ENCODE measurements at regions not wholly inside any gene's neighbourhood (a gene's known extent, or its start where the extent isn't known, plus 50 kb on each side); places are given as distances from the start of the nearest gene placed in this dataset.

DNA sequence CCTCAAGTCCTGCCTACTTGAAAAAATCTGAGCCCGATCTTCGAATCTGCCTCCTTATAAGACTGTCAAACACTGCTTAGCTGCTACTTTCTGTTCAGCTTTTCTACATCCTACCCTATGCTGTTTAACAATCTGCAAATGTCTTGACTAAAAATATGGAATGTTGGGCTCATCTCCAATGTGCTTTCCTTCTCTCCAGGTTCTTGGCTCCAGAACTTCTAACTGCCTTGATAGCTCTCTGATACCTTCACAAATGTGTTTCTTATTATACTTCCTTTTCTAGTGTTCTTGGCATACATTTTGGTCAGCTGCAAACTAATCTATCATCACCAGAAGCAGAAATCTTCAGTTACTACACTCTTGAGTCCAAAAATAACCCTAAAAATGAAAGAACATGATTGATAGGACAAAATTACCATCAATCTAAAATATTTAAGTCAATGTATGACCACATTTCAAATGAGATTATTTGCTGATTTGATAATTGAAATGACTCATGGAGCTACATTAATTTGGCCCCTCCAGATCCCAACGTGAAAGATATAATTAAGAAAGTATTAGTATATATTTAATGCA lies 372.3 kb upstream of the MON1B start:
- DNase-seq: no peak

DNA sequence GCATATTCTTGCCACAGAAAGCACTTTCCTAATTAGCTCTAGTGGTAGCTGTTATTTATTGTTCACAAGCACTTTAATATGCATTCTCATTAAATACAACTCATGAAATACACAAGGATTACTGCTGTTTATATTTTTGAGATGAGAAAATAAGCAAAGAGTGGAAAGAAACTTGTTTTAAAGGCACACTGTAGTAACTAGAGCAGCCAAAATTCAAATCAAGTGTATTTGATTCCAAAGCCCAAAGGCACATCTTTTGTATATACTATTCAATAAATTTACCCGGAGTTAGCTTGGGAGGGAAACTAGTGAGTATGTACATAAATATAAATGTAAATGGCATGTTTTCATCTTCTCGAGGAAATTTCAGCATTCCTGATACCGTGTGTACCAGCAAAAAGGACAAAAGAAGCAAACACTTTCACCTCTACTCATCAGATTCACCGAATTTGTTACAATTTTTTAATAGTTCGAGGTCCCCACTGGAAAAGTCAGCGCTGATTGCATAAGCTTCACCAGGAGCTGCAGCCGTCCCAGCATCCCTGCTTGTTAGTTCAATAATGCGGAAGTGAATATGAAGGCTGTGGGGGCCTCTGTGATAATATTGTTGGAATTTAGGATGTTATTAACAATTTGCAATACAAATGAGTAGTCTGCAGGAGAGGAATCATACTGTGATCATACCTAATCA lies 371.6 kb upstream of the MON1B start:
- no peak for DNase-seq

DNA sequence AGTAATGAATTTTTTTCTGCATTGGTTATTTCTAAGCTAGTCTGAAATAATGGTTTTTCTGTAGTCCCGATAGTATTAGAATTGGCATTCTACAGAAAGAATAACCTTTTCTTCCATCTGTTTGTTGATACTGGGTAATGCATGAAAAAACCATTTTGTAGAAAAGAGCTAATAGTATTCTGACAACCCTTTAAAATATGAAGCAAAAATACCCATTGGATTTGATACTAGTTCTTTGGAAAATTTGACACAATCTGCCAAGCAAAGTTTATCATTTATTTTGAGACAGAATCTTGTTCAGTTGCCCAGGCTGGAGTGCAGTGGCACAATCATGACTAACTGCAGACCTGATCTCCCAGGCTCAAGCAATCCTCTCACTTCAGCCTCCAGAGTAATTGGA lies 366.8 kb upstream of the MON1B start:
- no peak for DNase-seq

DNA sequence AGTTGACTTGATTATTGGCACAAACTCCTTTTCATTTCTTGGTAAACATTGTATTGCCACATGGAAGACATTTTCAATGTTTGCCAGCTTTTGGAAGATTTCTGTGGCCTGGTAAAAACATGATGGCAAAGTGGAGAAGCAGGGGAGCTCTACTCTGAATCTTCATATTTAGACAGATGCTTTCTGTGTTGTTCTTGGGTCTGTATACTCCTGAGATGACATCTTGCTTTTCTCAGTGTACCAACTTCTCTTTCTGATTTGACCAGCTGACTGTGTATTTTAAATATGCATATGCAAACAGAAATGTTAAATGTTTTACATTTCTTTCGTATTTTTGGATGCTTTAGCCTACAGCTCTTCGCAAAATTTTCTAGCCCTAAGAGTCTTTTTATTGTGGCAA lies 366.2 kb upstream of the MON1B start:
- no peak for DNase-seq

DNA sequence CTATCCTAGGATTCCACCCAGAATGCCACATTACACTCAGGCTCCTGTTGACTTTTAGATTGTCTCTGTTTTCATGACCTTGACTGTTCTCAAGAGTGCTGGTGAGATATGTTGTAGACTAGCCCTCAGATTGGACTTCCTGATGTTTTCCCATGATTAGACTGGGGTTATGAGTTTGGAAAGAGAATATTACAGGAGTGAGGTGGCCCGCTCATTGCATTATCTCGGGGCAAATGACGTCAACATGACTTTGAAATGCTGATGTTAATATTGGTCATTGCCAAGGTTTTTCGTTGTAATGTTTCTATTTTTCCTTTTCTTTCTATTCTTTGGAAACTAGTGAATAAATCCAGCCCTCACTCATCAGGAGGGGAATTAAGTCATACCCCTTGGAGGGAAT lies 355.7 kb upstream of the MON1B start:
- no peak for DNase-seq

DNA sequence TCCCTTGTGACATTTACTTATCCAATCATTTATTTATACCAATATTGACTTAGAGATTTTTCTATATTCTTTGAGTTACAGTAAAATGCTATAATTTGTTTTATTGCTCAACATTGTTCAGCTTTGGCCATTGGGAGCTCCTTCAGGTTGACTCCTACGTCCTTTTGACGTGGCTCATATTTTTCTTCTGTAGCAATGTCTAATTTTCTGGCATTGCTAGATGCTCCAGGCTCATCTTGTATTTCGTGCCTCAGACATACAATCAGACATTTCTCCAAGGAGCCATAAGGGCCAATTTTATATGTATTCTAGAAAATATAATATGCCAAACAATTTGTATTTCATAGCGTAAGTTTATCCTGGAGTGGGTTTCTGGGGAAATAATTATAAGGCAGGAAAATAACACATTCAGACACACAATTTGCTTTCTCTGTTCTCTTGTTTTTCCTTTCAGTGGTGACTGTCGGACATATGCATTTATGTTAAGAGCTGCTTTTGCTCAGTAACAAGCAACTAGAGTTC lies 355.1 kb upstream of the MON1B start:
- no peak for DNase-seq

DNA sequence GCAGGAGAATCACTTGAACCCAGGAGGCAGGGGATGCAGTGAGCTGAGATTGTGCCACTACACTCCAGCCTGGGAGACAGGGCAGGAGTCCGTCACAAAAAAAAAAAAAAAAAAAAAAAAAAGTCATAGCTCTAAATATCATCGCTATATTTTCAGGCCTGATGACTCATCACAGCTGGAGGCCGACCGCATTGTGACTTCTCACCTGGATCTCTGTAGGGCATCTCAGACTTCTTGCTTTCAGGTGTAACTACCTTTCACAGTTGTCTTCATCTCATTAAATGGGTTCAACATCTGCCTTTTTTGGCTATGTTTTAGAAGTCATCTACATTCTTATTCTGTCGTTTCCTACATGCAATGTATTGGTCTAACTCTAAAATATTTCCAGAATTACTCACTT lies 353.1 kb upstream of the MON1B start:
- DNase-seq: no peak

DNA sequence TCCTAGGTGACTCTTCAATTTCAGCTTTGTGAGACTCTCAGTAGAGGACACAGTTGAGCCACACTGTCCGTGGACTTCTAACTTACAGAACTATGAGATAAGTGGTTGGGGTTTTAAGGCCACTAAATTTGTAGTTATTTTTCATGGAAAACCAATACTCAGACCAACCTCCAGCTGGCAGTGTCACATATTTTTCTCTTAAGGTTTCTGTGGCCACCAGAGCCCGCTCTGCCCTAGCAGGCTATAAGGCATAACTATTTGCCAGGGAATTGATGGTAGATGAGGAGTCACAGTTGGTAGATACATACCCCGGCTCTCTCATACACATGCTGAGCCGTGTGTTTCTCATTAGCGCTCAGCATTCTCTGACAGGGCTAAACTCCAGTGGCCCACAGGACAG lies 336.8 kb upstream of the MON1B start:
- peak in 1 of 2 experiments; percentile 10 for DNase-seq

DNA sequence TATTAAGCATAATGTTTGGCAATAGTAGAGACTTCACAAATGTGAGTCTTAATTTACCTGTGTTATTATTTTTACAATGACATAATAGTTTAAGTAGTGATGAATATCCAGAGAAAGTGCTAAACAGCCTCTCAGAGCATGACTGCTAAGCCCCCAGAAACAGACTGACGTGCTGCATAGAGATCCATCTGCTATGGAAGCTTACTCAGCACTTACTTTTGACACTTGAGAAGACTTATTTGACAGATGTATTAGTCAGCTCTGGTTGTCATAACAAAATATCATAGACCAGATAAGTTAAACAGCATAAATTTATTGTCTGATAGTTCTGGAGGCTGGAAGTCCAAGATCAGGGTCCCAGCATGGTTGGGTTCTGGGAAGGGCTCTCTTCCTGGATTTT lies 334.9 kb upstream of the MON1B start:
- DNase-seq: no peak

DNA sequence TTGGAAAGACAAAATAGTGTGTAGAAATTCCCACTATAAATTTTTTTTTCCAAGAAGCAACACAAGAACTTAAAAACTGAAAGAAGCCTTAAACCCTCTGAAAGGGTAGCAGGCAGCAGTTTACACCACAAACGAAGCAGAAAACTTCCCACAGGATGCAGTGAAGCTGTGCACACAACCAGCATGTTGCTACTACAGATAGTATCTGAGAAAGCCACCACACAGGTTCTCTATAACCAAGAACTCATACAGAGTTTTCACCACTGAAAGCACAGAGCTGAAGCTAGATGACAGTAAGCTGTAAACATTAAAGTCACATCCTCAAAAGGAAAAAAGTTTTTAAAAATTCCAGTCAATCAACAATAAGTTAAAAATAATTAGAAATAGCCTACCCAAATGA lies 333.6 kb upstream of the MON1B start:
- DNase-seq: no peak

DNA sequence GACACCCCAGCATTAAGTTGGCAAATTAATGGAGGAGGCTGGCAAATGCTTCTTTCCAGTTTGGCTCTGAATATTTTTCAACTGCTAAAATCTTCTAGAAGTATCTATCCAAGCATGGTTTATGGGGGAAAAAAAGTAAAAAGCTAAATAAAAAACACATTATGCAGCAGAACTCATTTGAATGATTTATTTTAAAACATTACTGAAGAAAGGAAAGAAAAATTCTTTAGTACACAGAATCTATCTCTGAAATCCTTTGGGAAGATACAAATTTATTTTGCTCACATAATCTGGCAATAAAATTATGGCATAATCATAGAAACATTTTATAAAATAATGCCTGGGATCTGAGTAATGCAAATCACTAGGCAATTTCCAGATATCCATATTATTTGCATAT lies 328.1 kb upstream of the MON1B start:
- peak in 1 of 2 experiments; percentile 35 for DNase-seq

DNA sequence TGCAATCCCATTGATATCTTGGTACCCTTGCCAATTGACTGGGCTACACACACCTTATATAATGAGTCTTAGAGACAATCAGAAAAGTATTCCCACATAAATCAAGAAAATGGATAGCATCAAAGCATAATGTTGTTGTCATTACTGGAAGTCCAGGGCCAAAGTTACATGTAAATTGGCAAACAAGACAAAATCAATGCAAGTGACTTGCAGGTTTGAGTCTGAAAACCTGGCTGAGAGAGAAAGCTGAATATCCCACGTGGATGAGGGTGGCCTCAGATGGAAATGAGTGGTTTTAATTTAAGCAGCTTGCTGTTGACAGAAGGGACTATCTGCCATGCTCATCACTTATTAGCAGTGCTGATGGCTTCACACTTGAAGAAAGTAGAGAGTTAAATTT lies 324.0 kb upstream of the MON1B start:
- DNase-seq: peak in 1 of 2 experiments; percentile 2

DNA sequence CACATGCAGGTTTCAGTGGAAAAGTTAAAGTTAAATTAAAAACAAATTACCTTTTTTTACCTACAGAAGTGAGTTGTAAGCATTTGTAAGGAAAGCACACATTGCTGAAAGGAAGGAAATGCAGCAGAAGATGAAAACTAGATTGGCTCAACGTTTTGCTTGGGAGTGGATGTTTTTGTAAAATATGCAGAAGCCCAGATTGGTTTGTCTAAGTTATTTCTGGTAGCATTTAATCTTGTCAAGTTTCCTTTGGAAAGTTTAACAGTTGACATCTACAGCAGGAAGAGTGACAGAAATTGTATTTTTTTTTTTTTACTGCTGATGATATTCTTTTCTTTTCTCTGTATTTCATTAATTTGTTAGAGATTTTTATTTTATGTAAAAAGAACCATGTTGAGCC lies 315.1 kb upstream of the MON1B start:
- DNase-seq: no peak

DNA sequence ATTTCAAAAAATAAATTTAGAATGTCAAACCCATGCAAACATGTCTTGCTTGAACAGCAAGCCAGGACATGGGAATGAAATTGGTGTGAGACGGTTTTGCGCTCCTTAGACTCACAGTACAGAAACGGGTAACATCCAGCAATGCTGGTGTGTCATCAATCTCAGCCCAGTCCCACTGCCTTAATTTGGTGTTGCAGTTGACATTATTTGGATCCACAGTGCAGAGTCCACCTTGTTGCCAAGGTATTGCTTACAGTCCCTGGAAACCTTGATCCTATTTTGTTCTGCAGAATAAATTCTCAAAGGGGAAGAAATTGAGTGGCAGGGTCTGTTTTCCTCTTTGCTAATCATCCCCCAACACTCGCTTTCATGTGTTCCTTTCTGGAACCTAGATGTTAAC lies 311.6 kb upstream of the MON1B start:
- no peak for DNase-seq

DNA sequence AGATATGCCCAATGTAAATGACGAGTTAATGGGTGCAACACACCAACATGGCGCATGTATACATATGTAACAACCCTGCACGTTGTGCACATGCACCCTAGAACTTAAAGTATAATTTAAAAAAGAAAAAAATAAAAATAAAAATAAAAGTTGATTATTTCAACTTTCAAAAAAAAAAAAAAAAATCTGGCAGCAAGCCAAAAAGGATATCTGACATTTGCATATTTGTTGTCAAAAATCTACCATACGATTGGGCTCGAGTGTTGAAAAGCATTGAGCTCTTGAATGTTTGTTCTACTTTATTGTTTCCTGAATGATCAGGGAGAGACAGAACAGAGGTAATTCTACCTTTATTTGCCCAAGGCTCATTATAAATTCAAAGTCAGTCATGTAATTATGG lies 310.5 kb upstream of the MON1B start:
- peak; percentile 61 to 67 for DNase-seq

DNA sequence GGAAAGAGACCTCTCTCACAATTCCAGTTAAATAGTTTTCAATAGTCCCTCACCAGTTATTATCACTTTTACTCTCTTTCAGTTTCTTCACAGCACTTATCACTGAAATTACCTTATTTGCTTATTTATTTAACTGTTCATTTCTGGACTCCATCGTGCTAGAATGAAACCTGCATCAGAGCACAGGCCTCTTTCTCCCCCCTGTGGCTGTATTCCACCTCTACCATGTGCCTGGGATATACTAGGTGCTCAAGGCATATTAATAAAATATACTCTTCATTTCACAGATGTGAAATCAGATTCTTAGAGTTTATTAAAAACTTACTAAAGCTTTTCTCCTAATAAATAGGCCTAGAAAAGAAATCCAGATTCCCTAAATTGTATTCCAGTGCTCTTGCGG lies 308.9 kb upstream of the MON1B start:
- DNase-seq: no peak

DNA sequence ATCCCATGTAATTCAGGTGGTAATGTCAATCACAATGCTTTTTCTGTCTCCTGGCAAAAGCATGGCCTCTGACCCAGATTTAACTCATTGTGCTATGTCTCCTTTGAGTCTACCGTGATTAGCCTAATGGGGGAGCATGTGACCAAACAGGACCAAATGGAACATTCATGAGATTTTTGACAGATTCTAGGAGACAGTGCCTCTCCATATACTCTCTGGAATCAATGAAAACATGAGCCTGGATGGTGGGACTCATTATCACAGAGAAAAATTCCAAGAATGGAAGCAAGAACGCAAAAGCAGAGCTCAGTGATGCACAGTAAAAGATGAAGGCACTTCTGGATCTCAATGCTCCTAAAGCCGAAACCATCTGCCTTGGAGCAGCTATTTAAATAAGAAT lies 307.9 kb upstream of the MON1B start:
- DNase-seq: no peak

DNA sequence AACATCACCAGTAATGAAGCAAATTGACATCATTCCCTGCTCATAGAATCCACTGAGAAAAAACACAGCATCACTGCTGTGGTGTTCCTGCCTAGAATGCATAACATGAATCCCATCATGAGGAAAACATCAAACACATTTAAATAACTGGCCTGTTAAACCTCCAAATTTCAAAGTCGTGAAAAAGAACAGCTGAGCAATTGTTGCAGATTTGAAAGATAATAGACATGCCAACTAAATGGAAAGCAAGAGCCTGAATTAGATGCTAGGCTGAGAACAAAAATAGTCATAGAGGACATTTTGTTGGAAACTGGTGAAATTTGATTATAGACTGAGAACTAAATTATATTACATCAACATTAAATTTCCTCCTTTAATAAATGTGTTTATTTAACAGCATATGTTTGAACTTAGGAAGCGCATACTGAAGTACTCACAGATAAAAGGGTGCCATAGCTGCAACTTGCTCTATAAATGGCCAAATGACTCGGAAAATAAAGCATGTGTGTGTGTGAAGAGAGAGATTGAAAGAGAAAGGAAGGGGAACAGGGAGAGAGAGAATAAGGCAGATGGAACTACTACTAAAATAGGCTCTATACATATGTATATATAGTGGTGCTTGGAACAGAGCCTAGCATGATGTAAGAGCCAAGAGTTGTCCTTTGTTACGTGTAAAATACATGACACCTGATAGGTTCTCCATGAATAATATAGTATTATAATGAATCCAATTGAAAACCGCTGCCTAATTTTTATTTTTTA lies 305.0 kb upstream of the MON1B start:
- DNase-seq: no peak

DNA sequence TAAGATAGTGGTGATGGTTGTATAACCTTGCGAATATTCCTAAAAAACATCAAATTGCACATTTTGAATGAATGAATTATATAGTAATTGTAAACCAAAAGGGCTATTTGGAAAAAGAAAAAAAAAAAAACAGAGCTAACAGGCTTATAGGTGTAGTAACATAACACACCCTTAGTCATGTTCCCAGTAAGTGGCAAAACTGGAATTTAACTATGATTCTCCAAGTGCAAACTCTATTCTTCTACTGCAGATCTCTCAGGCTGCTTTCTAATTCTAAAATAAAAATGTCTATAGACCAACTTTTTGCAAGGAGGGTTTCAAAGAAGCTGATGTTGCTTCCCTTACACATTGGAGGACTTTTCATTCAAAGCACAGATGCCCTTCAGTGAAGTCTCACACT lies 293.2 kb upstream of the MON1B start:
- no peak for DNase-seq

DNA sequence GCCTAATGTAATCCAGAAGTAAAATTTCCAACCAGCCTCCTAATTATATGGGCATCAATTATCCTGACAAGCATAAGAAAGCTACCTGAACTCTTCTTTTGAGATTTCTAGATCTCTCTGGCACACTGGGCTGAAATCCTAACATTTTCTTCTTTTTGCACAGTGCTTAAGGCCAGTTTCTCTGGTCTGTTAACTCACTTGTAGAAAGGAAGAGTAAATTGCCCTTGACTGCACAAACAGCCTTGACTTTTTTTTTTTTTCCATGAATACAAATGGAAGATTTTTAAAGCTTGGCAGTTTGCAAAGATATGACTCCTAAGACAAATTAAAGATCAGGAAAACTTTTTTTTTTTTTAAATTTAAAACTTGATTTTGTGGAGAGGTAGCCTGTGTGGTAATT lies 291.2 kb upstream of the MON1B start:
- no peak for DNase-seq

DNA sequence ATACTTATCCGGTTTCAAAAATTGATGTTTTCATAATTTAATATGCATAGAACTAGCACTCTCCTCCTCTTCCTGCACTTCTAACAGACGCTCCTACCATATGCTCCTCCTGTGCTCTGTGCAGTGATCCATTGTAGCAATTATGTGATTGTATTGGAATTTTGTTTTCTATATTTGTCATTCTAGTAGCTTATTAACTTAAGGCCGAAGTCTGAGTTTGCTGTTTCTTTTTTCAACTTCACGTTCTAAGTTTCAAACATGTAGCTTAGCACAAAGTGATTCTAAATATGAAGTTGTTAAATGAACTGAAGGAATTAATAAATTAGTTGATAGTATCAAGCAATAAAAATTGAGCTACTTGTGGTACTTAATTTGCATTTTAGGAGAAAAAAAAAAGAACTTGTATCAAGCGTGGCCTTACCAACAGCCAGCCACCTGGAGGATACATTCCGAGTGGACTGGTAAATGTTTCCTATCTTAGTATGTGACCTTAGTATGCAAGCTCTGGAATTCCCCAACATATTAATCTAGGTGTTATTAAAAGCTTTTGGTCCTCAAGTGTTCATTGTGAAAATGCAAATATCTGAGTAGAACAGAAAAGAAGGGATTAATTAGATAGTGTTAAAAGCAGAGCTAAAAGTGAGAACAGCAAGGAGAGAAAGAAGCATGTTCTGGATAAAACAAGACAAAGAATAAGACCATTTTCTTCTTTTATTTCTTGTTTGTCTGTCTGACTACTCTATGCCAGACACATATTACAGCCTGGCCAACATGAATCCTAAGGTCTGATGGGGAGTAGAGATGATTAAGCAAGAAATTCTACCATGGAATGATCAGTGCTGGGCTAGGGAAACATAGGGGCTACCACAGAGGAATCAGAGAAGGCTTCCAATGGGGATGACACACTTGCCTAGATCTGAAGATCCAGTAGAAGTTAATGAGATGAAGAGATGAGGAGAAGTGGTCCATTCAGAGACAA lies 290.4 kb upstream of the MON1B start:
- DNase-seq: no peak

DNA sequence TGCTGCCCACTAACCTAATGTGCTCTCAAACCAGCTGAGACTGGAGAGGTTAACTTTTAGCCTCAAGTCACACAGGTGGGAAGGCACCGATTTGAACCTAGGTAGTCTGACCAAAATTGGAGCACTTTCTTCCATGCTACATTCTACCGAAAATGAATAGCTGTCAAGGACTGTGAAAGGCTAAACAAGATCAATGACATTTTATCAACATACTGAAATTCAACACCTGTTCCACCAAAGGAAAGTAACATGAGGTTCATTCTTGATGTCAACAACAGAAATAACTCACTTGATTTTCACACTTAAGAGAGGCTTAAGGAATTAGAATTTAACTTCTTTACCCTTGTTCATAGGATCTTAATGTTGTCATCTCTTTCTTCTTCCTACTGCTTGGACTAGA lies 284.4 kb upstream of the MON1B start:
- DNase-seq: no peak

DNA sequence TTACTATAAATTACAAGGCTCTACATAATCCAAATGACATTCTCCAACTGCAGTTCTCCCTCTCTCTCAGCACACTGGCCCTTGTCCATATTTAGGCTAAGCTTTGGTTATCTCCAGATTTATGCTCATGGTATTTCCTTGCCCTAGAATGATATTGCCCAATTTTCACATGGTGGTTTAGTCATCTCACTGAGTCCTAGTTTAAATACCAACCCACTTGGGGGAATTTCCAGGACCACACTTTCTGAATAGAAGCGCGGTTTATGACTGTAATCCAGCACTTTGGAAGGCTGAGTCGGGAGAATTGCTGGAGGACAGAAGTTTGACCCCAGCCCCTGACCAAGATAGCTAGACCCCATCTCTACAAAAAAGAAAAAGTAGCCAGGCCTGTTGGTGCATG lies 280.1 kb upstream of the MON1B start:
- DNase-seq: no peak
